ENCODE measurements at regions not wholly inside any gene's neighbourhood (a gene's known extent, or its start where the extent isn't known, plus 50 kb on each side); places are given as distances from the start of the nearest gene placed in this dataset.

DNA sequence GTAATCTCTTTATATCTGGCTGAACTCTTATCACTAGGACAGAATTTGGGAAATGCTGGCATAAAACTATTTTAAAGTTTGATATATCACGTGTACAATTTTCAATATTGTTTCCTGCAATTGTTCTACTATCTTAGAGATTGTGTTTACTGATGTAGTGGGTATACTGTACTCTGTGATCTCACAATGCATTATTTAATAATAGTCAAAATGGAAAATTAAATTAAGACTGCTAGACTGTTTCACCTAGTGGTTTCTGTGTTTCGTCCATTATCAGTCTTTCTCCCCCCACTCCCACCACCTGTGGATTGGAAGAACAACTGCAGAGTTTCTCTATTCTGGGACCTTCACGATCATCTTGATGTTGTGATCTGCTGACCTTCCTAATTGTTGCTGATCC is 449.2 kb upstream of the SLC10A2 start:
- no peak for DNase-seq (ENCODE audit: low spot score)
- no peak overlapping the region for H3K4me3 ChIP-seq
- TF ChIP-seq, protein P1, sequence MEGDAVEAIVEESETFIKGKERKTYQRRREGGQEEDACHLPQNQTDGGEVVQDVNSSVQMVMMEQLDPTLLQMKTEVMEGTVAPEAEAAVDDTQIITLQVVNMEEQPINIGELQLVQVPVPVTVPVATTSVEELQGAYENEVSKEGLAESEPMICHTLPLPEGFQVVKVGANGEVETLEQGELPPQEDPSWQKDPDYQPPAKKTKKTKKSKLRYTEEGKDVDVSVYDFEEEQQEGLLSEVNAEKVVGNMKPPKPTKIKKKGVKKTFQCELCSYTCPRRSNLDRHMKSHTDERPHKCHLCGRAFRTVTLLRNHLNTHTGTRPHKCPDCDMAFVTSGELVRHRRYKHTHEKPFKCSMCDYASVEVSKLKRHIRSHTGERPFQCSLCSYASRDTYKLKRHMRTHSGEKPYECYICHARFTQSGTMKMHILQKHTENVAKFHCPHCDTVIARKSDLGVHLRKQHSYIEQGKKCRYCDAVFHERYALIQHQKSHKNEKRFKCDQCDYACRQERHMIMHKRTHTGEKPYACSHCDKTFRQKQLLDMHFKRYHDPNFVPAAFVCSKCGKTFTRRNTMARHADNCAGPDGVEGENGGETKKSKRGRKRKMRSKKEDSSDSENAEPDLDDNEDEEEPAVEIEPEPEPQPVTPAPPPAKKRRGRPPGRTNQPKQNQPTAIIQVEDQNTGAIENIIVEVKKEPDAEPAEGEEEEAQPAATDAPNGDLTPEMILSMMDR (IDR thresholded peaks at IDR 0.05): no peak
- H3K9me3 ChIP-seq: no peaks in the 10 kb centered on the region
- no peak overlapping the region for H3K27ac ChIP-seq
- H3K4me1 ChIP-seq: no peaks in the 10 kb centered on the region
- H3K27me3 ChIP-seq: no peaks in the 10 kb centered on the region
- H3K36me3 ChIP-seq: no peaks in the 10 kb centered on the region

DNA sequence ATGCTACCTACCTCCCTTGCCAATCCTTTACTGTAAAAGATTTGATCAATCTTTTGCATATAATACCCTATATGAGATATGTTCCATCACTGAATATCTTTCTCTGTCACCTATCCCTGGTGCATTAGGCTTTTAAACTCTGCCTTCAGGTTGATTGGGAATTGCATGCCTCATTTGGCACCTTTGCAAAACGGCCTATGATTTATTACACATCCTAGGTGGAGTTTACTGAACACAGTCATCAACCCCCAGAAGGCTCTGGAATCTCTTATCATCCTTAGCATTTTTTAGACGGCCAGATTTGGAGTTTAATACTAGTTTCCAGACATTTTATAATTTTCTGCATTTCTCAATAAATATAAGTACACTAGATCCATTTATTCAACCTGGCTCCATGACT is 448.4 kb upstream of the SLC10A2 start:
- Histone ChIP-seq H3K9me3 (no peaks in the 10 kb centered on the region), H3K27me3 (no peaks in the 10 kb centered on the region), H3K4me1 (no peaks in the 10 kb centered on the region), H3K36me3 (no peaks in the 10 kb centered on the region), H3K27ac (no peak overlapping the region), H3K4me3 (no peak overlapping the region)
- TF ChIP-seq, protein P1 (IDR thresholded peaks at IDR 0.05): no peak
- no peak for DNase-seq (ENCODE audit: low spot score)

DNA sequence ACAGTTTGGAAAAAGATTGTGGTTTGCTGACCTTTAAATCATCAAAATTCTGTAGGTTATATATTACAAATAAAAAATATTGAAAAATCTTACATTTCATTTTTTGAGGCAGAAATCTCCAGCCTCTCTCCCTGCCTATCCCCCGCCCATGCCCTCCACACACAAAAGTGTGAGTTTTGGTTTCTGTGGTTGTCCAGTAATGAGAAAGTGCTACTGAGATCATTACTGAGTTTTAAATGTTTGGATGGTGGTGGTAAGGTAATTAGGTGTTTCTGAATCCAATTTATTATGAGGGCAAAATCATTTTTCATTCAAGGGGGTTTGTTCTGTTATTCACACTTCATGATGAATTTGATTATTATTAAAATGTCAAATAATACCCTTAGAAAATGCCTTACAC is 448.0 kb upstream of the SLC10A2 start:
- Histone ChIP-seq H3K27me3 (no peaks in the 10 kb centered on the region), H3K4me1 (no peaks in the 10 kb centered on the region), H3K27ac (no peak overlapping the region), H3K4me3 (no peak overlapping the region), H3K36me3 (no peaks in the 10 kb centered on the region), H3K9me3 (no peaks in the 10 kb centered on the region)
- TF ChIP-seq, protein P1 (IDR thresholded peaks at IDR 0.05): no peak
- DNase-seq (ENCODE audit: low spot score): no peak

DNA sequence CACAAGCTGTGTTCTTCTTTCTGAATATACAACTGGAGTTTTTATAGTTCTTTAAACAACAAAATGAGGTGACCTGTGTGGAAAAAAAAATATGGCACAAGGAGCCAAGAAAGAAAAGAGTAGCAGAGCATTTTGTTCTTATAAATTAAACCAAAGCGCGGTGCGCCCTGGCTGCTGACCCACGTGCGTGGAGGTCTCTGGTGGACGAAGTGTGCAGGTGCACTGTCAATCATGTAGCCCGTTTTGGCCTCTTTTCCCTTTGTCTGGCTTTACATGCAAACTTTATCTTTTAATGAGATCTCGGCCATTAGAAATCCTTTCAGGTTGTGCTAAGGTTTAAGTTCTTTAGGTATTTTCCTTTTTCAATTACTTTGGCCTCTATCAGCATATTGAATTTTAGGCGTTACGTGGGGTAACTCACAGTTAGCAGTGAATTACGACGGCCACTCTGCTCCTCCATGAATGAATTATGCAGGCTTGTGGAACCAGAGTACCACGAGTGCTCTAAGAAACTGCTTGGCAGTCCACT is 443.9 kb upstream of the SLC10A2 start:
- Histone ChIP-seq H3K27ac (no peak overlapping the region), H3K4me3 (no peak overlapping the region), H3K4me1 (no peaks in the 10 kb centered on the region), H3K36me3 (no peaks in the 10 kb centered on the region), H3K9me3 (no peaks in the 10 kb centered on the region), H3K27me3 (no peaks in the 10 kb centered on the region)
- TF ChIP-seq, protein P1 (IDR thresholded peaks at IDR 0.05): no peak
- no peak for DNase-seq (ENCODE audit: low spot score)

DNA sequence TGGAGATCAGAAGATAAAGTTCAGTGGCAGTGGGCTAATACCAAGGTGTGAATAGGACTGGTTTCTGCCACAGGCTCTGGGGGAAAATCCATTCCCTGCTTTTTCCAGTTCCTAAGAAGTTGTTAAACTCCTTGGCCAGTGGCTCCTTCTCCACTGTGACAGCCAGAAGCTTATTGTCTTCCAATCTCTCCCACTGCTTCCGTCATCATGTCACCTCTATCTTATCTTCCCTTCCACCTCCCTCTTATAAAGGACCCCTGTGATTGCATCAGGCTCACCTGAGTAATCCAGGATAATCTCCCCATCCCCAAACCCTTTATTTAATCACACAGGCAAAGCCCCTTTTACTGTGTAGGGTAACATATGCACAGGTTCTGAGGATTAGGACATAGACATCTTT is 431.2 kb upstream of the SLC10A2 start:
- Histone ChIP-seq H3K4me3 (no peak overlapping the region), H3K27me3 (no peaks in the 10 kb centered on the region), H3K36me3 (no peaks in the 10 kb centered on the region), H3K4me1 (no peaks in the 10 kb centered on the region), H3K9me3 (peaks cover 0 to 7% of the 10 kb centered on the region in 2 donors), H3K27ac (no peak overlapping the region)
- no peak for DNase-seq (ENCODE audit: low spot score)
- TF ChIP-seq, protein P1 (IDR thresholded peaks at IDR 0.05): no peak

DNA sequence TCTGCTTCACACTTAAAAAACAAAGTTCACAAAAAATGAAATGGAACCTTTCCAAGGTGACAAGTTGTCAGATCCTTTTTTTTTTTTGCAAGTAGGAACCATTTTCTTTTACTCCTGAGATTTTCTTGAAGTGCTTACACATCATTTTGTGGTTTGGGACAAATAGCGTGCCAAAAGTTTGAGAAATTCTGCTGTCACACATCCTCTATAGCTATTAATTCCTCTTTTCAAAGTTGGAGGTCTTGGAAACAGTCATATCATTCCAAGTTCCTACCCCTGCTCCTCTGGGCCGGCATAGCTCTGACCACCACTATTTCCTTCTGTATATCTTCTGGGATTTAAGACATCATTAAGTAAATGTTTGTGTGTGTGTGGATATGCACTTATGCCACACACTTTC is 421.6 kb upstream of the SLC10A2 start:
- Histone ChIP-seq H3K4me3 (no peak overlapping the region), H3K36me3 (no peaks in the 10 kb centered on the region), H3K4me1 (no peaks in the 10 kb centered on the region), H3K27me3 (no peaks in the 10 kb centered on the region), H3K27ac (no peak overlapping the region), H3K9me3 (peaks cover 0 to 2% of the 10 kb centered on the region in 2 donors)
- no peak for DNase-seq (ENCODE audit: low spot score)
- TF ChIP-seq, protein P1 (IDR thresholded peaks at IDR 0.05): no peak

All from right atrium auricular region (tissue), 2 donors.